ENCODE measurements at regions not wholly inside any gene's neighbourhood (a gene's known extent, or its start where the extent isn't known, plus 50 kb on each side); places are given as distances from the start of the nearest gene placed in this dataset.

DNA sequence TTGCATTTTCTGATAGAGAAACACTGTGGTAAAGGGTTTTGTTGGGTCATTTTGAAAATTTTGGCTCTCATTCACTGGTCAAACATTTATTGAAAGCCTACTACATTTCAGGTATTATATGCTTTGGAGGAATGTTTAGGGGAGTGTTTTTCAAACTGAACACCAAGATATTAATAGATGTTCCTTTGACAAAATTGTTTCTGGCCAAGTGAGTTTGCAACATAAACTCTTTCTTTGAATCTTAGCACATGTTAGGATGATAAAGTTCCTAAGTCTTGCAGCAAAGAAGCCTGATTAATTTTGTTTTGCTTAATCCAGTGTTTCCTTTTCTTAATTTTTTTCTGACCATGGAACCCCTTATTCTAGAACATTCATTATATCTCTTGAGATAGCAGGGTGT lies 232.5 kb upstream of the PHYHIPL start:
- TF ChIP-seq, protein P1, sequence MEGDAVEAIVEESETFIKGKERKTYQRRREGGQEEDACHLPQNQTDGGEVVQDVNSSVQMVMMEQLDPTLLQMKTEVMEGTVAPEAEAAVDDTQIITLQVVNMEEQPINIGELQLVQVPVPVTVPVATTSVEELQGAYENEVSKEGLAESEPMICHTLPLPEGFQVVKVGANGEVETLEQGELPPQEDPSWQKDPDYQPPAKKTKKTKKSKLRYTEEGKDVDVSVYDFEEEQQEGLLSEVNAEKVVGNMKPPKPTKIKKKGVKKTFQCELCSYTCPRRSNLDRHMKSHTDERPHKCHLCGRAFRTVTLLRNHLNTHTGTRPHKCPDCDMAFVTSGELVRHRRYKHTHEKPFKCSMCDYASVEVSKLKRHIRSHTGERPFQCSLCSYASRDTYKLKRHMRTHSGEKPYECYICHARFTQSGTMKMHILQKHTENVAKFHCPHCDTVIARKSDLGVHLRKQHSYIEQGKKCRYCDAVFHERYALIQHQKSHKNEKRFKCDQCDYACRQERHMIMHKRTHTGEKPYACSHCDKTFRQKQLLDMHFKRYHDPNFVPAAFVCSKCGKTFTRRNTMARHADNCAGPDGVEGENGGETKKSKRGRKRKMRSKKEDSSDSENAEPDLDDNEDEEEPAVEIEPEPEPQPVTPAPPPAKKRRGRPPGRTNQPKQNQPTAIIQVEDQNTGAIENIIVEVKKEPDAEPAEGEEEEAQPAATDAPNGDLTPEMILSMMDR (conservative IDR thresholded peaks at IDR 0.05; ENCODE audit: low read depth, low read length) = no peak
- TF ChIP-seq EZH2 (IDR thresholded peaks at IDR 0.05; ENCODE audit: low read length, unreplicated experiment) (no peak), EZH2phosphoT487 (IDR thresholded peaks at IDR 0.05; ENCODE audit: borderline replicate concordance, low read length) (no peak)

All from PC-3 (cell line).